HG02981 (cell line): ENCODE measurements at regions not wholly inside any gene's neighbourhood (a gene's known extent, or its start where the extent isn't known, plus 50 kb on each side); places are given as distances from the start of the nearest gene placed in this dataset.

ENCODE experiments used
- ATAC-seq: cut with Tn5 transposase; IDR thresholded peaks from one replicate; pipeline ENCODE4 v1.9.1; 2021; ENCODE audit warnings: mild to moderate bottlenecking, moderate library complexity; ENCODE audit not compliant: unreplicated experiment

- no peak for ATAC-seq
These were observed 104.5 kb downstream of the RBFOX3 start for GRCh38 chr17:79506150-79506870.

- ATAC-seq, result no peak
These were observed 105.7 kb downstream of the RBFOX3 start for GRCh38 chr17:79505199-79505598.

GRCh38 chr17:79504181-79504605 is 106.7 kb downstream of the RBFOX3 start:
- no peak for ATAC-seq

- no peak for ATAC-seq
These were observed 107.6 kb downstream of the RBFOX3 start for GRCh38 chr17:79503126-79503839.

- no peak for ATAC-seq
These were observed 108.9 kb downstream of the RBFOX3 start for GRCh38 chr17:79501910-79502309.

- no peak for ATAC-seq
These were observed 109.9 kb downstream of the RBFOX3 start for GRCh38 chr17:79500745-79501618.

- ATAC-seq, result no peak
These were observed 112.0 kb downstream of the RBFOX3 start for GRCh38 chr17:79498854-79499253.

- no peak for ATAC-seq
These were observed 113.0 kb downstream of the RBFOX3 start for GRCh38 chr17:79497777-79498348.

GRCh38 chr17:79496422-79497005 is 114.3 kb downstream of the RBFOX3 start:
- no peak for ATAC-seq

GRCh38 chr17:79495665-79496064 is 115.2 kb downstream of the RBFOX3 start:
- no peak for ATAC-seq

- no peak for ATAC-seq
These were observed 119.8 kb downstream of the RBFOX3 start for GRCh38 chr17:79491006-79491405.

GRCh38 chr17:79490530-79490929 is 120.3 kb downstream of the RBFOX3 start:
- ATAC-seq, result no peak

GRCh38 chr17:79487149-79487548 is 123.7 kb downstream of the RBFOX3 start:
- no peak for ATAC-seq

- ATAC-seq, result no peak
These were observed 124.9 kb downstream of the RBFOX3 start for GRCh38 chr17:79485991-79486390.

GRCh38 chr17:79485419-79485985 is 125.3 kb downstream of the RBFOX3 start:
- no peak for ATAC-seq

- no peak for ATAC-seq
These were observed 126.0 kb downstream of the RBFOX3 start for GRCh38 chr17:79484600-79485418.

- no peak for ATAC-seq
These were observed 127.0 kb downstream of the RBFOX3 start for GRCh38 chr17:79483842-79484241.

- no peak for ATAC-seq
These were observed 127.9 kb downstream of the RBFOX3 start for GRCh38 chr17:79482727-79483521.

GRCh38 chr17:79479876-79480275 is 131.0 kb downstream of the RBFOX3 start:
- no peak for ATAC-seq
